D721Med (cell line): ENCODE measurements at regions not wholly inside any gene's neighbourhood (a gene's known extent, or its start where the extent isn't known, plus 50 kb on each side); places are given as distances from the start of the nearest gene placed in this dataset.
A peak's percentile ranks its signal among the peaks of the same experiment; 100 is the strongest.

Experiments
- DNase-seq: peaks from one replicate; pipeline ENCODE4 v3.0.0; 2011; ENCODE audit warnings: low spot score; ENCODE audit not compliant: insufficient read length
- FAIRE-seq: peaks from 2 replicates; lab custom pipeline; 2011; peaks lifted over from hg19 to GRCh38; lab: Jason Lieb, UNC
- TF ChIP-seq, protein P1 (sequence below): IDR thresholded peaks from 2 replicates; pipeline ENCODE4 v1.5.1; 2012; ENCODE audit warnings: mild to moderate bottlenecking, control low read depth; ENCODE audit not compliant: insufficient read depth; ENCODE audit errors: missing control alignments

DNA sequence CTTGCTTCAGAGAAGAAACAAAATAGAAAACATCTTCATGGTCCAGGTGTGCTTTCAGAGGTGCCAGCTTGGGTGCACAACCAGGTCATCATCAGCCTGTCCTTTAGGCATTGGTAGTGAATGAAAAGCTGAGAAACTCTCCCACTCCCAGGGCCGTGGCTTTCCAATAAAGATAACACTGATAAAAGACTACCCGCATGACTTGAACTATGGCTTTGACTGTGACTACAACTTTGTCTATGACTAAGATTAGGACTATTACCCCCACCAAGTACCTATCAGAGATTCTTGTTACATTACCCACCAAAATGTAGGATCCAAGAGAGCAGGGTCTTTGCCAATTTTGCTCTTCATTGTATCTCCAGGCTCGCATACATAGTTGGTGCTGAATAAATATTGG, 115.2 kb downstream of the EDEM1 start:
- FAIRE-seq, result no peak

GRCh38 chr3:5304188-5304587, 116.7 kb downstream of the EDEM1 start:
- TF ChIP-seq, protein P1, sequence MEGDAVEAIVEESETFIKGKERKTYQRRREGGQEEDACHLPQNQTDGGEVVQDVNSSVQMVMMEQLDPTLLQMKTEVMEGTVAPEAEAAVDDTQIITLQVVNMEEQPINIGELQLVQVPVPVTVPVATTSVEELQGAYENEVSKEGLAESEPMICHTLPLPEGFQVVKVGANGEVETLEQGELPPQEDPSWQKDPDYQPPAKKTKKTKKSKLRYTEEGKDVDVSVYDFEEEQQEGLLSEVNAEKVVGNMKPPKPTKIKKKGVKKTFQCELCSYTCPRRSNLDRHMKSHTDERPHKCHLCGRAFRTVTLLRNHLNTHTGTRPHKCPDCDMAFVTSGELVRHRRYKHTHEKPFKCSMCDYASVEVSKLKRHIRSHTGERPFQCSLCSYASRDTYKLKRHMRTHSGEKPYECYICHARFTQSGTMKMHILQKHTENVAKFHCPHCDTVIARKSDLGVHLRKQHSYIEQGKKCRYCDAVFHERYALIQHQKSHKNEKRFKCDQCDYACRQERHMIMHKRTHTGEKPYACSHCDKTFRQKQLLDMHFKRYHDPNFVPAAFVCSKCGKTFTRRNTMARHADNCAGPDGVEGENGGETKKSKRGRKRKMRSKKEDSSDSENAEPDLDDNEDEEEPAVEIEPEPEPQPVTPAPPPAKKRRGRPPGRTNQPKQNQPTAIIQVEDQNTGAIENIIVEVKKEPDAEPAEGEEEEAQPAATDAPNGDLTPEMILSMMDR, result no peak
- DNase-seq (no peak), FAIRE-seq (no peak)

More for the DNA sequence above, 115.2 kb downstream of the EDEM1 start:
- no peak for DNase-seq
- TF ChIP-seq, protein P1, result no peak

GRCh38 chr3:5304789-5305683, 117.5 kb downstream of the EDEM1 start:
- FAIRE-seq (peak; percentile 58), DNase-seq (no peak)
- TF ChIP-seq, protein P1, result peak; percentile 55

- DNase-seq (no peak), FAIRE-seq (no peak)
- TF ChIP-seq, protein P1, result no peak
Observed at GRCh38 chr3:5305684-5305989, 118.1 kb downstream of the EDEM1 start.

GRCh38 chr3:5309171-5309570, 121.7 kb downstream of the EDEM1 start:
- TF ChIP-seq, protein P1, result no peak
- no peak for FAIRE-seq
- no peak for DNase-seq

DNA sequence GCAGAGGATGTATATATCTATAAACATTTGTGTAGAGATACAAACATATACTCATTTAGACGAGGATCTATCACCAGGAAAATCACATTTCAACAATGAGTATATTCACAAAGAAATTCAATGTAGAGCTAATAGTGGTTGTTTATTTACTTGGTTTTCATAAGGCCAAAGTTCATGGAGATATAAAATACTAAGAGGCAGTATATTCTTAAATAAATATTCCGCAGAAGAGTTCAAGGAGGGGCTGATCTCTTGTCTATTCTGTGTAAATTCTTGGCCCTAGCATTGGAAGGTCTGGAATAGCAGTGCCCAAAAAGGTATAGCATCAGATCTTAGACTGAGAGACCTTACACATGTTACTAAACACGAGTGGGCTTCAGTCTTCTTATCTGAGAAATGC, 122.1 kb downstream of the EDEM1 start:
- DNase-seq, result no peak
- no peak for FAIRE-seq
- TF ChIP-seq, protein P1, result no peak

DNA sequence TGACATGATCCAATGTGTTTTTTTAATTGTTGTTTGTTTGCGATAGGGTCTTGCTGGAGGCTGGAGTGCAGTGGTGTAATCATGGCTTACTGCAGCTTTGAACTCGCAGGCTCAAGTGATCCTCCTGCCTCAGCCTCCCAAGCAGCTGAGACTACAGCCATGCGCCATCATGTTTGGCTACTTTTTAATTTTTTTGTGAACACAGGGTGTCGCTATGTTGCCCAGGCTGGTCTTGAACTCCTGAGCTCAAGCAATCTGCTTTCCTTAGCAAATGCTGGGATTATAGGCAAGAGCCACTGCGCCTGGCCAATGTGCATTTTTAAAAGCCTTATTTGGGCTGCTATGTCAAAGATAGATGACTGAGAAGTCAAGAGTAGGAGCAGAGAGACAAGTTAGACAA, 123.0 kb downstream of the EDEM1 start:
- no peak for DNase-seq
- no peak for FAIRE-seq
- TF ChIP-seq, protein P1, result no peak
